BLaER1 (cell line): ENCODE measurements at regions not wholly inside any gene's neighbourhood (a gene's known extent, or its start where the extent isn't known, plus 50 kb on each side); places are given as distances from the start of the nearest gene placed in this dataset.

Source experiments
- H3K27ac ChIP-seq: shearing (Covaris generic); formaldehyde crosslinking; 2 replicates; pipeline ENCODE4 v1.8.1; 2022
- H3K27me3 ChIP-seq: shearing (Covaris generic); formaldehyde crosslinking; 2 replicates; pipeline ENCODE4 v1.8.1; 2022
- H3K36me3 ChIP-seq: shearing (Covaris generic); formaldehyde crosslinking; 2 replicates; pipeline ENCODE4 v1.8.1; 2022
- H3K4me1 ChIP-seq: shearing (Covaris generic); formaldehyde crosslinking; 2 replicates; pipeline ENCODE4 v1.8.1; 2022
- H3K4me2 ChIP-seq: shearing (Covaris generic); formaldehyde crosslinking; 2 replicates; pipeline ENCODE4 v1.8.1; 2022
- H3K4me3 ChIP-seq: shearing (Covaris generic); formaldehyde crosslinking; 2 replicates; pipeline ENCODE4 v1.8.1; 2022
- H3K9ac ChIP-seq: shearing (Covaris generic); formaldehyde crosslinking; 2 replicates; pipeline ENCODE4 v1.8.1; 2022
- H3K9me3 ChIP-seq: shearing (Covaris generic); formaldehyde crosslinking; 2 replicates; pipeline ENCODE4 v1.8.1; 2022
- H4K20me1 ChIP-seq: shearing (Covaris generic); formaldehyde crosslinking; 2 replicates; pipeline ENCODE4 v1.8.1; 2022
- Cebpa-rat ChIP-seq: shearing (Covaris generic); IDR thresholded peaks from 2 replicates; pipeline ENCODE4 v1.8.1; 2022

GRCh38 chr5:124796495-124796894 lies 50.1 kb upstream of the ZNF608 start:
- H3K4me1 ChIP-seq, result no peaks in the 10 kb centered on the region
- TF ChIP-seq Cebpa-rat, result no peak
- no peaks in the 10 kb centered on the region for H3K36me3 ChIP-seq
- H3K27me3 ChIP-seq, result no peaks in the 10 kb centered on the region
- H3K4me2 ChIP-seq, result no peak overlapping the region
- peaks cover 4% of the 10 kb centered on the region; the same call in 1 of the 2 replicates for H3K9me3 ChIP-seq
- no peak overlapping the region for H3K9ac ChIP-seq
- no peak overlapping the region for H3K27ac ChIP-seq
- no peak overlapping the region for H3K4me3 ChIP-seq
- H4K20me1 ChIP-seq, result no peaks in the 10 kb centered on the region

GRCh38 chr5:124797665-124798087 lies 51.2 kb upstream of the ZNF608 start:
- H3K9me3 ChIP-seq, result peaks cover 4% of the 10 kb centered on the region; the same call in 1 of the 2 replicates
- H3K9ac ChIP-seq, result no peak overlapping the region
- no peak overlapping the region for H3K4me2 ChIP-seq
- H4K20me1 ChIP-seq, result no peaks in the 10 kb centered on the region
- no peak overlapping the region for H3K27ac ChIP-seq
- no peaks in the 10 kb centered on the region for H3K27me3 ChIP-seq
- no peak for TF ChIP-seq Cebpa-rat
- no peaks in the 10 kb centered on the region for H3K36me3 ChIP-seq
- no peaks in the 10 kb centered on the region for H3K4me1 ChIP-seq
- no peak overlapping the region for H3K4me3 ChIP-seq

GRCh38 chr5:124798890-124799289 lies 52.5 kb upstream of the ZNF608 start:
- Histone ChIP-seq H3K27ac (no peak overlapping the region), H3K9ac (no peak overlapping the region), H3K36me3 (no peaks in the 10 kb centered on the region), H3K4me3 (no peak overlapping the region), H3K4me2 (no peak overlapping the region), H3K4me1 (no peaks in the 10 kb centered on the region), H3K27me3 (no peaks in the 10 kb centered on the region), H4K20me1 (no peaks in the 10 kb centered on the region), H3K9me3 (peaks cover 4% of the 10 kb centered on the region; the same call in 1 of the 2 replicates)
- no peak for TF ChIP-seq Cebpa-rat

- Histone ChIP-seq H3K4me1 (0 out of 2 replicates have a peak, but pooled peaks cover 3% of the 10 kb centered on the region), H3K36me3 (no peaks in the 10 kb centered on the region), H3K27me3 (no peaks in the 10 kb centered on the region), H3K9me3 (peaks cover 4% of the 10 kb centered on the region; the same call in 1 of the 2 replicates), H3K9ac (no peak overlapping the region), H3K27ac (no peak overlapping the region), H3K4me2 (no peak overlapping the region), H3K4me3 (no peak overlapping the region), H4K20me1 (no peaks in the 10 kb centered on the region)
- TF ChIP-seq Cebpa-rat, result no peak
Observed at GRCh38 chr5:124801551-124801950, 55.1 kb upstream of the ZNF608 start.

GRCh38 chr5:124803617-124804323 lies 57.3 kb upstream of the ZNF608 start:
- 0 out of 2 replicates have a peak, but pooled peaks cover 3% of the 10 kb centered on the region for H3K4me1 ChIP-seq
- H4K20me1 ChIP-seq, result no peaks in the 10 kb centered on the region
- no peaks in the 10 kb centered on the region for H3K27me3 ChIP-seq
- H3K4me3 ChIP-seq, result no peak overlapping the region
- H3K36me3 ChIP-seq, result no peaks in the 10 kb centered on the region
- no peak overlapping the region for H3K27ac ChIP-seq
- TF ChIP-seq Cebpa-rat, result no peak
- H3K9me3 ChIP-seq, result peaks cover 4% of the 10 kb centered on the region; the same call in 1 of the 2 replicates
- H3K4me2 ChIP-seq, result no peak overlapping the region
- no peak overlapping the region for H3K9ac ChIP-seq

GRCh38 chr5:124806026-124806372 lies 59.6 kb upstream of the ZNF608 start:
- H3K27me3 ChIP-seq, result no peaks in the 10 kb centered on the region
- TF ChIP-seq Cebpa-rat, result no peak
- H3K36me3 ChIP-seq, result no peaks in the 10 kb centered on the region
- H4K20me1 ChIP-seq, result no peaks in the 10 kb centered on the region
- H3K4me3 ChIP-seq, result no peak overlapping the region
- peaks cover 1% of the 10 kb centered on the region; the same call in 1 of the 2 replicates for H3K9me3 ChIP-seq
- 0 out of 2 replicates have a peak, but pooled peaks cover 3% of the 10 kb centered on the region for H3K4me1 ChIP-seq
- H3K9ac ChIP-seq, result no peak overlapping the region
- no peak overlapping the region for H3K27ac ChIP-seq
- no peak overlapping the region for H3K4me2 ChIP-seq

- H3K36me3 ChIP-seq, result no peaks in the 10 kb centered on the region
- H3K4me2 ChIP-seq, result no peak overlapping the region
- H3K27me3 ChIP-seq, result no peaks in the 10 kb centered on the region
- no peak overlapping the region for H3K9ac ChIP-seq
- 0 out of 2 replicates have a peak, but pooled peaks cover 3% of the 10 kb centered on the region for H3K4me1 ChIP-seq
- no peaks in the 10 kb centered on the region for H4K20me1 ChIP-seq
- no peak overlapping the region for H3K4me3 ChIP-seq
- no peak overlapping the region for H3K27ac ChIP-seq
- H3K9me3 ChIP-seq, result no peaks in the 10 kb centered on the region; the same call in 1 of the 2 replicates
- TF ChIP-seq Cebpa-rat, result no peak
Observed at GRCh38 chr5:124806373-124807077, 60.1 kb upstream of the ZNF608 start.

GRCh38 chr5:124808842-124809268 lies 62.4 kb upstream of the ZNF608 start:
- Histone ChIP-seq H3K4me1 (0 out of 2 replicates have a peak, but pooled peaks cover 3% of the 10 kb centered on the region), H3K4me2 (no peak overlapping the region), H3K9me3 (no peaks in the 10 kb centered on the region; the same call in 1 of the 2 replicates), H3K36me3 (no peaks in the 10 kb centered on the region), H3K4me3 (no peak overlapping the region), H3K9ac (no peak overlapping the region), H4K20me1 (no peaks in the 10 kb centered on the region), H3K27ac (no peak overlapping the region), H3K27me3 (no peaks in the 10 kb centered on the region)
- TF ChIP-seq Cebpa-rat, result no peak

GRCh38 chr5:124810396-124811006 lies 64.1 kb upstream of the ZNF608 start:
- no peaks in the 10 kb centered on the region for H3K27me3 ChIP-seq
- no peak for TF ChIP-seq Cebpa-rat
- no peak overlapping the region for H3K9ac ChIP-seq
- no peaks in the 10 kb centered on the region; the same call in 1 of the 2 replicates for H3K9me3 ChIP-seq
- no peaks in the 10 kb centered on the region for H4K20me1 ChIP-seq
- no peaks in the 10 kb centered on the region for H3K36me3 ChIP-seq
- 0 out of 2 replicates have a peak, but pooled peaks cover 3% of the 10 kb centered on the region for H3K4me1 ChIP-seq
- no peak overlapping the region for H3K4me3 ChIP-seq
- H3K4me2 ChIP-seq, result no peak overlapping the region
- no peak overlapping the region for H3K27ac ChIP-seq
